Loucy (cell line): ENCODE measurements at regions not wholly inside any gene's neighbourhood (a gene's known extent, or its start where the extent isn't known, plus 50 kb on each side); places are given as distances from the start of the nearest gene placed in this dataset.
"Not testable (repeated sequence)": the region's sequence is repeated elsewhere in the genome, so short reads cannot be mapped to it uniquely, and the experiment has no call there.

Source experiments
- H2AFZ ChIP-seq: fragments of 200-600 bp; sonication (generic); 2 replicates; pipeline ENCODE4 v1.6.0; 2016; ENCODE audit warnings: antibody characterized with exemption, mild to moderate bottlenecking, low read length, moderate library complexity
- H3F3A ChIP-seq: fragments of 200-600 bp; 2 replicates; pipeline ENCODE4 v1.6.0; 2016; ENCODE audit warnings: antibody characterized with exemption, low read depth, mild to moderate bottlenecking
- H3K27me3 ChIP-seq: fragments of 200-600 bp; sonication (generic); 2 replicates; pipeline ENCODE4 v1.6.1; 2014; ENCODE audit warnings: low read length, mild to moderate bottlenecking; ENCODE audit not compliant: insufficient read depth, poor library complexity, severe bottlenecking
- H3K36me3 ChIP-seq: fragments of 200-600 bp; sonication (generic); 2 replicates; pipeline ENCODE4 v1.6.1; 2016; ENCODE audit warnings: low read length; ENCODE audit not compliant: insufficient read depth
- H3K4me1 ChIP-seq: fragments of 200-600 bp; sonication (generic); 2 replicates; pipeline ENCODE4 v1.5.1; 2014; ENCODE audit warnings: low read length, mild to moderate bottlenecking; ENCODE audit not compliant: insufficient read depth, poor library complexity, severe bottlenecking
- H3K4me2 ChIP-seq: fragments of 200-600 bp; sonication (generic); 2 replicates; pipeline ENCODE4 v1.6.0; 2014; ENCODE audit warnings: antibody characterized with exemption, low read length, low read depth, mild to moderate bottlenecking; ENCODE audit not compliant: poor library complexity, severe bottlenecking
- H3K4me3 ChIP-seq: fragments of 200-600 bp; sonication (generic); 2 replicates; pipeline ENCODE4 v1.5.1; 2014; ENCODE audit warnings: low read length, mild to moderate bottlenecking, mixed read lengths; ENCODE audit not compliant: poor library complexity, severe bottlenecking
- H3K79me2 ChIP-seq: fragments of 200-600 bp; sonication (generic); 2 replicates; pipeline ENCODE4 v1.6.1; 2014; ENCODE audit warnings: low read length; ENCODE audit not compliant: insufficient read depth
- H3K9ac ChIP-seq: fragments of 200-600 bp; sonication (generic); 2 replicates; pipeline ENCODE4 v1.6.0; 2014; ENCODE audit warnings: mild to moderate bottlenecking, low read depth, low read length, moderate library complexity; ENCODE audit not compliant: poor library complexity, severe bottlenecking
- H3K9me2 ChIP-seq: fragments of 200-600 bp; sonication (generic); replicated peaks from 2 replicates; pipeline ENCODE4 v1.6.1; 2016; ENCODE audit warnings: low read depth, low read length, mixed read lengths
- H3K9me3 ChIP-seq: fragments of 200-600 bp; sonication (generic); 2 replicates; pipeline ENCODE4 v1.6.1; 2014; ENCODE audit warnings: mild to moderate bottlenecking, antibody characterized with exemption, low read length, low read depth; ENCODE audit not compliant: insufficient read depth
- H4K20me1 ChIP-seq: fragments of 200-600 bp; sonication (generic); 2 replicates; pipeline ENCODE4 v1.6.0; 2014; ENCODE audit warnings: antibody characterized with exemption, low read length, mild to moderate bottlenecking; ENCODE audit not compliant: insufficient read depth, poor library complexity, severe bottlenecking
- CTCF ChIP-seq: fragments of 200-600 bp; sonication (generic); conservative IDR thresholded peaks from 2 replicates; pipeline ENCODE4 v1.5.1; 2014; ENCODE audit warnings: mild to moderate bottlenecking, antibody characterized with exemption, low read length
- EZH2phosphoT487 ChIP-seq: fragments of 200-600 bp; IDR thresholded peaks from 2 replicates; pipeline ENCODE4 v1.6.1; 2018; ENCODE audit warnings: antibody characterized with exemption, mild to moderate bottlenecking, moderate library complexity, borderline replicate concordance

GRCh38 chr16:21487956-21488355, 111.4 kb upstream of the METTL9 start:
- H3K4me2 ChIP-seq, H3K9ac ChIP-seq, H3K4me1 ChIP-seq, H3K9me3 ChIP-seq, H3F3A ChIP-seq, H2AFZ ChIP-seq, H3K9me2 ChIP-seq, H3K36me3 ChIP-seq, H3K27me3 ChIP-seq, H4K20me1 ChIP-seq, H3K79me2 ChIP-seq, H3K4me3 ChIP-seq: not testable (repeated sequence)

GRCh38 chr16:21499046-21499445, 100.3 kb upstream of the METTL9 start:
- not testable (repeated sequence) for H3K4me1 ChIP-seq, H3K4me2 ChIP-seq, H2AFZ ChIP-seq, H3K9me2 ChIP-seq, H3F3A ChIP-seq, H3K9me3 ChIP-seq, H3K9ac ChIP-seq, H3K27me3 ChIP-seq, H4K20me1 ChIP-seq, H3K36me3 ChIP-seq
- peaks cover 29% of the 10 kb centered on the region for H3K79me2 ChIP-seq
- peak overlapping the region; percentile 51 for H3K4me3 ChIP-seq

DNA sequence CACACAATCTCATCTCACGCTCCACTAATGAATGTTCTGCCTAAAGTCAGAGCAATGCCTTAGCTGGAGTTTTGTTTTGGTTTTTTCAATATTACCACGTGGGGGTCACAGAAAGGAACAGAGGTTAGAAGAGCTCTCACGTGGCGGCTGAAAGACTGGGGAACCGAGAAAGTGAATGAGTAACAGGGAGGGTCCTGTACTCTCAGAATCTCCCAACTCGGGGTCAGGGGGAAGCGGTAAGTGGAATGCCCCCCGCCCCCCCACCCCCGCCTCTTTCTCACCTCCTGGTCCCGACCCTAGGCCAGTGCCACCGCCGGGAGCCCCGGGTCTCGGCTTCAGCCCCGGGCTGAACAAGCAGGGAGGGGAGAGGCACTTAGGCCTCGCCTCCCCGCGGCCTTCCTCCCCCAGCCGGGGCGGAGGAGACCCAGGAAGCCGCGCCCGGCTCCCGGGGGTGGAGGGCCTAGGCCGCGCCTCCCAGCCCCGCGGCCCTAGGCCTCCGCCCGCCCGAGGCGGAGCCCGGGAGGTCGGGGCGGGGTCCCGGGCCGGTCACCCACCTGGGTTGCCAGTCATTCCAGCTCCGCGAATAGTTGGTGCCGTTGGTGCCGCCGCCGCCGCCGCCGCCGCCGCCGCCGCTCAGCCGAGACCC, 98.0 kb upstream of the METTL9 start:
- H3K9ac ChIP-seq: peak overlapping the region; percentile 79
- H3K9me2 ChIP-seq, H3K36me3 ChIP-seq, H3K27me3 ChIP-seq, H3K4me1 ChIP-seq, H3F3A ChIP-seq, H4K20me1 ChIP-seq, H3K9me3 ChIP-seq: not testable (repeated sequence)
- H3K4me2 ChIP-seq: peak overlapping the region; percentile 23
- peak overlapping the region; percentile 88 for H3K4me3 ChIP-seq
- H3K79me2 ChIP-seq: peaks cover 49% of the 10 kb centered on the region
- H2AFZ ChIP-seq: peak overlapping the region; percentile 82

DNA sequence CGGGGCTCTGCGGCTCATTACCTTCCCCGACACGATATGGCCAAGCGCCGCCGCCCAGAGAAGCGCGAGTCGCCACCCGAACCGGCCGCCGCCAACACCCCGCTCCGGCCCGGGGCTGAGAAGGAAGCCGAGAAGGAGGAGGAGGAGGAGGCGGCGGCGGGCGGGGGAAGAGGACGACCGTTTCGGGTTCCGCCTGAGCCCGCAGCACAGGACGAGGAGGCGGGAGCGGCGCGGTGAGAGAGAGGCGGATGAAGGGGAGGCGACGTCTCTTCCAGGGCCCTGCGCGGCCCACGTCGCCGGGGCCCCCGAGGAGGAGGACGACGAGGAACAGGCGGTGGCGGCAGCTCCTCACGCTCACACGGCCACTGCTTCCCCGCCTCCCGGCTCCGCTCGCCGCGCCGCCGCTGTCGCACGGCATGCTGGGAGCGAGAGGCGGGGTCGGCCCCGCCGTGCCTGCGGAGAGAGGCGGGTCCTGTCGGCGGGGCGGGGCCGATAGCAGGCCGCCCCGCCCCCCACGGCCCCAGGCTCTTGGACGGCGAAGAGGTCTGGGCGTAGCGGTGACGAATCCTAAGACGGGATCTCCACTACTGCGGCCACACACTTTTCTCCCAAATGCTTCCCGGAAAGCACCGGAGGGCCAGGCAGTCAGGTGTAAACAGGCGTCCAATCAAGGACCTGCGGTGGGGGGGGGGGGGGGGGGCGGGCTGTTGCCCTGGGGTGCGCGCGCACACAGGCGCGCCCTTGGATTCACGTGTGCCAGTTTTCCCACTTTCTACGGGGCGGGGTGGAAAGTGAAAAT, 97.3 kb upstream of the METTL9 start:
- H3K79me2 ChIP-seq: peaks cover 56% of the 10 kb centered on the region
- no peak for TF ChIP-seq EZH2phosphoT487
- TF ChIP-seq CTCF: no peak

DNA sequence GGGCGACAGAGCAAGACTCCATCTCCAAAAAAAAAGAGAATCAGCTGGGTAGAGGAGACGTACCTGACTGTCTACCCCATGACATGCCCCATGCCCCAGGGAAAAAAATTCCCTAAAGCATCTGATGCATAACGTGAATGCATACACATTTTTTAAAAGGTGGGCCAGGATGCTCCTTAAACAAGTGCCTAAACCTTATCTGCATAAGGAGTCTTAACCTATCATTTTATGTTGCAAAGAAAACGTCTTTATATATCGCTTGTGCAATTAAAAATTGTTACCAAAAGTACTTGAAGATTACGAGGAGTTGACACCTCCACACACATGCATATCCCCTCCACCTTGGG, 95.8 kb upstream of the METTL9 start:
- H3K4me3 ChIP-seq, H3K36me3 ChIP-seq, H3K4me2 ChIP-seq, H3K9ac ChIP-seq, H3K27me3 ChIP-seq, H3K9me3 ChIP-seq, H2AFZ ChIP-seq, H3F3A ChIP-seq, H3K9me2 ChIP-seq: not testable (repeated sequence)
- Histone ChIP-seq H3K79me2 (peaks cover 67% of the 10 kb centered on the region), H4K20me1 (peaks cover 17% of the 10 kb centered on the region), H3K4me1 (peaks cover 15% of the 10 kb centered on the region)

More for the DNA sequence above, 97.3 kb upstream of the METTL9 start:
- H3K9me2 ChIP-seq: no peaks in the 10 kb centered on the region
- H3K9me3 ChIP-seq: no peaks in the 10 kb centered on the region
- H3K4me3 ChIP-seq: peak overlapping the region; percentile 88
- H3K4me2 ChIP-seq: peak overlapping the region; percentile 23
- no peaks in the 10 kb centered on the region for H3K27me3 ChIP-seq
- H4K20me1 ChIP-seq: peaks cover 4% of the 10 kb centered on the region
- peak overlapping the region; percentile 79 for H3K9ac ChIP-seq
- H3K4me1 ChIP-seq: peaks cover 5% of the 10 kb centered on the region
- H3K36me3 ChIP-seq: peaks cover 9% of the 10 kb centered on the region; the same call in 1 of the 2 replicates
- peaks cover 3% of the 10 kb centered on the region; the same call in 1 of the 2 replicates for H3F3A ChIP-seq
- H2AFZ ChIP-seq: peak overlapping the region; percentile 82

- peaks cover 12% of the 10 kb centered on the region; the same call in 1 of the 2 replicates for H3K36me3 ChIP-seq
- not testable (repeated sequence) for H3K4me3 ChIP-seq, H3F3A ChIP-seq, H3K9ac ChIP-seq, H3K4me2 ChIP-seq, H3K9me2 ChIP-seq, H2AFZ ChIP-seq, H3K27me3 ChIP-seq, H3K9me3 ChIP-seq
- peaks cover 70% of the 10 kb centered on the region for H3K79me2 ChIP-seq
- peaks cover 23% of the 10 kb centered on the region for H4K20me1 ChIP-seq
- peaks cover 15% of the 10 kb centered on the region for H3K4me1 ChIP-seq
Observed at GRCh38 chr16:21503941-21504832, 95.2 kb upstream of the METTL9 start.
